HG02885 (cell line): ENCODE measurements at regions not wholly inside any gene's neighbourhood (a gene's known extent, or its start where the extent isn't known, plus 50 kb on each side); places are given as distances from the start of the nearest gene placed in this dataset.

Experiments used
- ATAC-seq: cut with Tn5 transposase; IDR thresholded peaks from one replicate; pipeline ENCODE4 v1.9.1; 2021; ENCODE audit warnings: mild to moderate bottlenecking; ENCODE audit not compliant: unreplicated experiment, poor library complexity

- ATAC-seq = no peak
These were observed 1054.3 kb downstream of the TLE1 start for GRCh38 chr9:80635065-80635464.

- no peak for ATAC-seq
These were observed 1057.3 kb downstream of the TLE1 start for GRCh38 chr9:80632041-80632440.

GRCh38 chr9:80622508-80622907 lies 1050.7 kb downstream of the TLE4 start:
- ATAC-seq = no peak

- ATAC-seq = no peak
These were observed 1047.6 kb downstream of the TLE4 start for GRCh38 chr9:80619356-80619755.

- ATAC-seq = no peak
These were observed 1044.2 kb downstream of the TLE4 start for GRCh38 chr9:80615964-80616363.

- no peak for ATAC-seq
These were observed 1034.0 kb downstream of the TLE4 start for GRCh38 chr9:80605793-80606192.

- no peak for ATAC-seq
These were observed 1033.4 kb downstream of the TLE4 start for GRCh38 chr9:80605129-80605528.

- ATAC-seq = no peak
These were observed 1030.5 kb downstream of the TLE4 start for GRCh38 chr9:80602291-80602690.

GRCh38 chr9:80596579-80596978 lies 1024.8 kb downstream of the TLE4 start:
- no peak for ATAC-seq

- no peak for ATAC-seq
These were observed 1023.4 kb downstream of the TLE4 start for GRCh38 chr9:80595192-80595591.

- ATAC-seq = no peak
These were observed 1020.6 kb downstream of the TLE4 start for GRCh38 chr9:80592413-80592812.

- ATAC-seq = no peak
These were observed 1015.1 kb downstream of the TLE4 start for GRCh38 chr9:80586786-80587330.

GRCh38 chr9:80571953-80572352 lies 1000.2 kb downstream of the TLE4 start:
- no peak for ATAC-seq

GRCh38 chr9:80569236-80569635 lies 997.5 kb downstream of the TLE4 start:
- ATAC-seq = no peak

- ATAC-seq = no peak
These were observed 989.8 kb downstream of the TLE4 start for GRCh38 chr9:80561526-80561925.

- no peak for ATAC-seq
These were observed 989.2 kb downstream of the TLE4 start for GRCh38 chr9:80560976-80561375.

GRCh38 chr9:80557256-80557655 lies 985.5 kb downstream of the TLE4 start:
- ATAC-seq = no peak

GRCh38 chr9:80556631-80557030 lies 984.9 kb downstream of the TLE4 start:
- ATAC-seq = no peak

GRCh38 chr9:80555782-80556325 lies 984.1 kb downstream of the TLE4 start:
- ATAC-seq = no peak

GRCh38 chr9:80554856-80555255 lies 983.1 kb downstream of the TLE4 start:
- ATAC-seq = no peak

- ATAC-seq = no peak
These were observed 982.5 kb downstream of the TLE4 start for GRCh38 chr9:80554301-80554700.

GRCh38 chr9:80552931-80553330 lies 981.2 kb downstream of the TLE4 start:
- ATAC-seq = no peak

- no peak for ATAC-seq
These were observed 978.4 kb downstream of the TLE4 start for GRCh38 chr9:80550181-80550580.
